ENCODE measurements at regions not wholly inside any gene's neighbourhood (a gene's known extent, or its start where the extent isn't known, plus 50 kb on each side); places are given as distances from the start of the nearest gene placed in this dataset.

GRCh38 chr6:22025468-22026163 lies 271.2 kb downstream of the PRL start:
- H3K9me3 Mint-ChIP-seq, result peaks cover 0 to 12% (median 6%) of the 10 kb centered on the region in 7 donors
- H3K36me3 Mint-ChIP-seq, result peaks cover 8 to 12% of the 10 kb centered on the region in 2 donors
- peak overlapping the region in 5 of 8 donors; percentile 10 to 55 (median 15) for H3K4me3 Mint-ChIP-seq
- no peaks in the 10 kb centered on the region for H3K27me3 Mint-ChIP-seq
- peak; percentile 7 for DNase-seq
- peaks cover 27 to 40% (median 27%) of the 10 kb centered on the region in 3 donors for H3K4me1 Mint-ChIP-seq
- peak overlapping the region in 5 of 6 donors; percentile 38 to 89 (median 48) for H3K27ac Mint-ChIP-seq
- ATAC-seq (ENCODE audit: low read depth in 2 of 2), result peak; percentile 43 to 67

GRCh38 chr6:22026164-22026678 lies 270.6 kb downstream of the PRL start:
- Mint-ChIP-seq H3K36me3 (peaks cover 8 to 12% of the 10 kb centered on the region in 2 donors), H3K27ac (peak overlapping the region in 5 of 6 donors; percentile 38 to 89 (median 48)), H3K4me1 (peaks cover 27 to 40% (median 27%) of the 10 kb centered on the region in 3 donors), H3K4me3 (peak overlapping the region in 4 of 8 donors; percentile 10 to 55 (median 12)), H3K27me3 (no peaks in the 10 kb centered on the region), H3K9me3 (peaks cover 0 to 12% (median 6%) of the 10 kb centered on the region in 7 donors)
- no peak for DNase-seq
- no peak for ATAC-seq (ENCODE audit: low read depth in 2 of 2)

- peaks cover 0 to 8% (median 3%) of the 10 kb centered on the region in 7 donors for H3K9me3 Mint-ChIP-seq
- H3K4me1 Mint-ChIP-seq, result peaks cover 27 to 40% (median 27%) of the 10 kb centered on the region in 3 donors
- DNase-seq (no peak), ATAC-seq (ENCODE audit: low read depth in 2 of 2) (no peak)
- no peaks in the 10 kb centered on the region for H3K27me3 Mint-ChIP-seq
- no peak overlapping the region for H3K27ac Mint-ChIP-seq
- peaks cover 5 to 8% of the 10 kb centered on the region in 2 donors for H3K36me3 Mint-ChIP-seq
- peak overlapping the region in 3 of 8 donors; percentile 1 to 42 (median 5) for H3K4me3 Mint-ChIP-seq
These were observed 269.7 kb downstream of the PRL start for GRCh38 chr6:22027040-22027725.

GRCh38 chr6:22028403-22029090 lies 268.3 kb downstream of the PRL start:
- Mint-ChIP-seq H3K4me1 (peaks cover 23 to 40% (median 27%) of the 10 kb centered on the region in 3 donors), H3K4me3 (peak overlapping the region in 3 of 8 donors; percentile 5 to 63 (median 20)), H3K27me3 (no peaks in the 10 kb centered on the region), H3K9me3 (peaks cover 0 to under 1% (median 0%) of the 10 kb centered on the region in 7 donors), H3K27ac (peak overlapping the region in 1 of 6 donors; percentile 18), H3K36me3 (no peaks in the 10 kb centered on the region)
- DNase-seq, result no peak
- ATAC-seq (ENCODE audit: low read depth in 2 of 2), result peak in 1 of 2 donors; percentile 54

GRCh38 chr6:22029171-22029570 lies 267.7 kb downstream of the PRL start:
- Mint-ChIP-seq H3K4me1 (peaks cover 23 to 40% (median 27%) of the 10 kb centered on the region in 3 donors), H3K27me3 (no peaks in the 10 kb centered on the region), H3K4me3 (peak overlapping the region in 2 of 8 donors; percentile 1 to 13), H3K36me3 (no peaks in the 10 kb centered on the region), H3K9me3 (peaks cover 0 to 1% (median 0%) of the 10 kb centered on the region in 7 donors), H3K27ac (peak overlapping the region in 1 of 6 donors; percentile 29)
- no peak for ATAC-seq (ENCODE audit: low read depth in 2 of 2)
- DNase-seq, result no peak

- H3K27ac Mint-ChIP-seq, result peak overlapping the region in 2 of 6 donors; percentile 8 to 30
- H3K4me3 Mint-ChIP-seq, result no peak overlapping the region
- no peaks in the 10 kb centered on the region for H3K36me3 Mint-ChIP-seq
- DNase-seq (no peak), ATAC-seq (ENCODE audit: low read depth in 2 of 2) (no peak)
- no peaks in the 10 kb centered on the region for H3K27me3 Mint-ChIP-seq
- peaks cover 0 to 1% (median 0%) of the 10 kb centered on the region in 7 donors for H3K9me3 Mint-ChIP-seq
- peaks cover 14 to 30% (median 20%) of the 10 kb centered on the region in 3 donors for H3K4me1 Mint-ChIP-seq
These were observed 265.9 kb downstream of the PRL start for GRCh38 chr6:22030730-22031619.

- peaks cover 0 to 4% (median 4%) of the 10 kb centered on the region in 3 donors for H3K4me1 Mint-ChIP-seq
- no peak overlapping the region for H3K27ac Mint-ChIP-seq
- DNase-seq (no peak), ATAC-seq (ENCODE audit: low read depth in 2 of 2) (no peak)
- H3K27me3 Mint-ChIP-seq, result no peaks in the 10 kb centered on the region
- H3K9me3 Mint-ChIP-seq, result peaks cover 0 to 13% (median 7%) of the 10 kb centered on the region in 7 donors
- H3K4me3 Mint-ChIP-seq, result no peak overlapping the region
- H3K36me3 Mint-ChIP-seq, result peaks cover 0 to 5% of the 10 kb centered on the region in 2 donors
These were observed 261.1 kb downstream of the PRL start for GRCh38 chr6:22035690-22036089.

GRCh38 chr6:22036275-22036674 lies 260.6 kb downstream of the PRL start:
- ATAC-seq (ENCODE audit: low read depth in 2 of 2) (peak; percentile 47 to 50), DNase-seq (no peak)
- Mint-ChIP-seq H3K27ac (peak overlapping the region in 1 of 6 donors; percentile 59), H3K4me1 (peaks cover 0 to 4% (median 4%) of the 10 kb centered on the region in 3 donors), H3K36me3 (peaks cover 0 to 5% of the 10 kb centered on the region in 2 donors), H3K4me3 (no peak overlapping the region), H3K27me3 (no peaks in the 10 kb centered on the region), H3K9me3 (peaks cover 0 to 17% (median 11%) of the 10 kb centered on the region in 7 donors)

- H3K4me3 Mint-ChIP-seq, result no peak overlapping the region
These were observed 260.1 kb downstream of the PRL start for GRCh38 chr6:22036699-22037098.

GRCh38 chr6:22041797-22042480 lies 254.9 kb downstream of the PRL start:
- H3K36me3 Mint-ChIP-seq, result peaks cover 0 to 5% of the 10 kb centered on the region in 2 donors
- H3K27me3 Mint-ChIP-seq, result no peaks in the 10 kb centered on the region
- peaks cover 0 to 17% (median 11%) of the 10 kb centered on the region in 7 donors for H3K9me3 Mint-ChIP-seq
- no peak for ATAC-seq (ENCODE audit: low read depth in 2 of 2)
- no peak overlapping the region for H3K27ac Mint-ChIP-seq
- no peak for DNase-seq
- no peak overlapping the region for H3K4me3 Mint-ChIP-seq
- H3K4me1 Mint-ChIP-seq, result no peaks in the 10 kb centered on the region

More at GRCh38 chr6:22036699-22037098, 260.1 kb downstream of the PRL start:
- no peaks in the 10 kb centered on the region for H3K27me3 Mint-ChIP-seq
- peaks cover 0 to 17% (median 11%) of the 10 kb centered on the region in 7 donors for H3K9me3 Mint-ChIP-seq
- peaks cover 0 to 5% of the 10 kb centered on the region in 2 donors for H3K36me3 Mint-ChIP-seq
- no peak for DNase-seq
- H3K4me1 Mint-ChIP-seq, result peaks cover 0 to 4% (median 4%) of the 10 kb centered on the region in 3 donors
- no peak overlapping the region for H3K27ac Mint-ChIP-seq
- ATAC-seq (ENCODE audit: low read depth in 2 of 2), result no peak

- peaks cover 0 to 5% of the 10 kb centered on the region in 2 donors for H3K36me3 Mint-ChIP-seq
- H3K9me3 Mint-ChIP-seq, result peaks cover 0 to 17% (median 11%) of the 10 kb centered on the region in 7 donors
- no peaks in the 10 kb centered on the region for H3K27me3 Mint-ChIP-seq
- H3K4me3 Mint-ChIP-seq, result no peak overlapping the region
- ATAC-seq (ENCODE audit: low read depth in 2 of 2) (no peak), DNase-seq (no peak)
- H3K4me1 Mint-ChIP-seq, result no peaks in the 10 kb centered on the region
- H3K27ac Mint-ChIP-seq, result no peak overlapping the region
These were observed 254.1 kb downstream of the PRL start for GRCh38 chr6:22042706-22043105.
